ENCODE measurements at regions not wholly inside any gene's neighbourhood (a gene's known extent, or its start where the extent isn't known, plus 50 kb on each side); places are given as distances from the start of the nearest gene placed in this dataset.
"Not testable (repeated sequence)": the region's sequence is repeated elsewhere in the genome, so short reads cannot be mapped to it uniquely, and the experiment has no call there.

- no peak for DNase-seq (ENCODE audit: low read depth in 3 of 3)
Measured at GRCh38 chr7:79778786-79779770, 325.6 kb upstream of the MAGI2 start.

GRCh38 chr7:79775911-79776310 lies 322.4 kb upstream of the MAGI2 start:
- DNase-seq (ENCODE audit: low read depth in 3 of 3), result no peak

GRCh38 chr7:79774150-79774549 lies 320.7 kb upstream of the MAGI2 start:
- no peak for DNase-seq (ENCODE audit: low read depth in 3 of 3)

GRCh38 chr7:79770970-79771369 lies 317.5 kb upstream of the MAGI2 start:
- DNase-seq (ENCODE audit: low read depth in 3 of 3), result no peak

GRCh38 chr7:79770063-79770462 lies 316.6 kb upstream of the MAGI2 start:
- no peak for DNase-seq (ENCODE audit: low read depth in 3 of 3)

- not testable (repeated sequence) for DNase-seq (ENCODE audit: low read depth in 3 of 3)
Measured at GRCh38 chr7:79767876-79768560, 314.6 kb upstream of the MAGI2 start.

GRCh38 chr7:79767192-79767591 lies 313.7 kb upstream of the MAGI2 start:
- not testable (repeated sequence) for DNase-seq (ENCODE audit: low read depth in 3 of 3)

GRCh38 chr7:79761876-79762429 lies 308.5 kb upstream of the MAGI2 start:
- DNase-seq (ENCODE audit: low read depth in 3 of 3), result no peak

- not testable (repeated sequence) for DNase-seq (ENCODE audit: low read depth in 3 of 3)
Measured at GRCh38 chr7:79750941-79751340, 297.5 kb upstream of the MAGI2 start.

GRCh38 chr7:79749856-79750255 lies 296.4 kb upstream of the MAGI2 start:
- DNase-seq (ENCODE audit: low read depth in 3 of 3), result no peak

- no peak for DNase-seq (ENCODE audit: low read depth in 3 of 3)
Measured at GRCh38 chr7:79741684-79742083, 288.2 kb upstream of the MAGI2 start.

- no peak for DNase-seq (ENCODE audit: low read depth in 3 of 3)
Measured at GRCh38 chr7:79740076-79740475, 286.6 kb upstream of the MAGI2 start.

- not testable (repeated sequence) for DNase-seq (ENCODE audit: low read depth in 3 of 3)
Measured at GRCh38 chr7:79739036-79739709, 285.7 kb upstream of the MAGI2 start.

- DNase-seq (ENCODE audit: low read depth in 3 of 3), result no peak
Measured at GRCh38 chr7:79736418-79736817, 283.0 kb upstream of the MAGI2 start.

- DNase-seq (ENCODE audit: low read depth in 3 of 3), result no peak
Measured at GRCh38 chr7:79735012-79735411, 281.5 kb upstream of the MAGI2 start.

- no peak for DNase-seq (ENCODE audit: low read depth in 3 of 3)
Measured at GRCh38 chr7:79734181-79734580, 280.7 kb upstream of the MAGI2 start.

- DNase-seq (ENCODE audit: low read depth in 3 of 3), result no peak
Measured at GRCh38 chr7:79732535-79732934, 279.1 kb upstream of the MAGI2 start.

- DNase-seq (ENCODE audit: low read depth in 3 of 3), result no peak
Measured at GRCh38 chr7:79730971-79731370, 277.5 kb upstream of the MAGI2 start.

- DNase-seq (ENCODE audit: low read depth in 3 of 3), result no peak
Measured at GRCh38 chr7:79723833-79724618, 270.6 kb upstream of the MAGI2 start.

GRCh38 chr7:79722217-79722616 lies 268.8 kb upstream of the MAGI2 start:
- no peak for DNase-seq (ENCODE audit: low read depth in 3 of 3)

- no peak for DNase-seq (ENCODE audit: low read depth in 3 of 3)
Measured at GRCh38 chr7:79719216-79719615, 265.7 kb upstream of the MAGI2 start.

Measured in stimulated activated CD4-positive, alpha-beta T cell treated with anti-CD3 and anti-CD28 coated beads, TNF-alpha, amount 100 ng/mL, for 24 hours (primary cell).